PFSK-1 (cell line): ENCODE measurements at regions not wholly inside any gene's neighbourhood (a gene's known extent, or its start where the extent isn't known, plus 50 kb on each side); places are given as distances from the start of the nearest gene placed in this dataset.

Experiments used
- FOXP2 ChIP-seq: optimal IDR thresholded peaks from 2 replicates; pipeline ENCODE3; 2011; ENCODE audit warnings: borderline replicate concordance, control low read depth, inconsistent platforms; ENCODE audit not compliant: insufficient read depth; ENCODE audit errors: extremely low read length, extremely low read depth
- POLR2AphosphoS5 ChIP-seq: IDR thresholded peaks from 2 replicates; pipeline ENCODE4 v1.6.1; 2012; ENCODE audit warnings: low read depth, mild to moderate bottlenecking, control low read depth, low read length, moderate library complexity
- SIN3A ChIP-seq: IDR thresholded peaks from 2 replicates; pipeline ENCODE4 v1.6.1; 2012; ENCODE audit warnings: mild to moderate bottlenecking, low read length, moderate library complexity, borderline replicate concordance; ENCODE audit not compliant: insufficient read depth
- TAF1 ChIP-seq: IDR thresholded peaks from 2 replicates; pipeline ENCODE4 v1.6.1; 2012; ENCODE audit warnings: low read length, control low read depth, borderline replicate concordance; ENCODE audit not compliant: insufficient read depth
- TF ChIP-seq, protein P1 (sequence below), 2 experiments: IDR thresholded peaks; 2 replicates each; pipeline versions ENCODE4 v1.6.1 to v1.8.0; 2011 to 2012; ENCODE audit warnings: low read depth in 2 of 2, low read length in 2 of 2, control low read depth in 1 of 2, inconsistent platforms in 1 of 2, mild to moderate bottlenecking in 1 of 2, moderate library complexity in 1 of 2; ENCODE audit not compliant: insufficient read depth in 1 of 2

- TF ChIP-seq SIN3A (no peak), POLR2AphosphoS5 (no peak), TAF1 (no peak), FOXP2 (no peak)
- TF ChIP-seq, protein P1, sequence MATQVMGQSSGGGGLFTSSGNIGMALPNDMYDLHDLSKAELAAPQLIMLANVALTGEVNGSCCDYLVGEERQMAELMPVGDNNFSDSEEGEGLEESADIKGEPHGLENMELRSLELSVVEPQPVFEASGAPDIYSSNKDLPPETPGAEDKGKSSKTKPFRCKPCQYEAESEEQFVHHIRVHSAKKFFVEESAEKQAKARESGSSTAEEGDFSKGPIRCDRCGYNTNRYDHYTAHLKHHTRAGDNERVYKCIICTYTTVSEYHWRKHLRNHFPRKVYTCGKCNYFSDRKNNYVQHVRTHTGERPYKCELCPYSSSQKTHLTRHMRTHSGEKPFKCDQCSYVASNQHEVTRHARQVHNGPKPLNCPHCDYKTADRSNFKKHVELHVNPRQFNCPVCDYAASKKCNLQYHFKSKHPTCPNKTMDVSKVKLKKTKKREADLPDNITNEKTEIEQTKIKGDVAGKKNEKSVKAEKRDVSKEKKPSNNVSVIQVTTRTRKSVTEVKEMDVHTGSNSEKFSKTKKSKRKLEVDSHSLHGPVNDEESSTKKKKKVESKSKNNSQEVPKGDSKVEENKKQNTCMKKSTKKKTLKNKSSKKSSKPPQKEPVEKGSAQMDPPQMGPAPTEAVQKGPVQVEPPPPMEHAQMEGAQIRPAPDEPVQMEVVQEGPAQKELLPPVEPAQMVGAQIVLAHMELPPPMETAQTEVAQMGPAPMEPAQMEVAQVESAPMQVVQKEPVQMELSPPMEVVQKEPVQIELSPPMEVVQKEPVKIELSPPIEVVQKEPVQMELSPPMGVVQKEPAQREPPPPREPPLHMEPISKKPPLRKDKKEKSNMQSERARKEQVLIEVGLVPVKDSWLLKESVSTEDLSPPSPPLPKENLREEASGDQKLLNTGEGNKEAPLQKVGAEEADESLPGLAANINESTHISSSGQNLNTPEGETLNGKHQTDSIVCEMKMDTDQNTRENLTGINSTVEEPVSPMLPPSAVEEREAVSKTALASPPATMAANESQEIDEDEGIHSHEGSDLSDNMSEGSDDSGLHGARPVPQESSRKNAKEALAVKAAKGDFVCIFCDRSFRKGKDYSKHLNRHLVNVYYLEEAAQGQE (IDR thresholded peaks at IDR 0.05; ENCODE audit: insufficient read depth in 1 of 2, low read depth in 2 of 2, low read length in 2 of 2), result no peak
These were observed 1755.2 kb downstream of the C4orf33 start for GRCh38 chr4:130851107-130851506.
